ENCODE measurements at regions not wholly inside any gene's neighbourhood (a gene's known extent, or its start where the extent isn't known, plus 50 kb on each side); places are given as distances from the start of the nearest gene placed in this dataset.

DNA sequence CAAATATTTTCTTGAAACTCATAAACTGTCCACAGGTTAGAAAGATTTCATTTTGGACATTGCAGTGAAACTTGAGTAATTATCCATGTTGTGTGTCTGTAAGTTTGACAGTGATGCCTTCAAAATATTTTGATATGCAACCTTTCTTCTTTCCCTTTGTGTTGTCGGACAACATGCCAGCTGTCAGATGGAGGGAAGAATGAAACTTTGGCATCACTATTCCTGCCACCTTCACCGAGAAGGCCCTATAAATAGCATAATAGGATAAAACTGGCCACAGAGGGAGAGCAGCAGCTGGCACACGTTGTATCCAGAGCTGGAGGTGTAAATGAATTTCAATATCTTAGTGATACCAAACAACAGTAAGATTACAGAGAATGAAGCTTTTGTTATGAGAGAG is 436.7 kb upstream of the CFAP20DC start:
- TF ChIP-seq SUZ12 (IDR thresholded peaks at IDR 0.05) (no peak), BHLHE40 (IDR thresholded peaks at IDR 0.05; ENCODE audit: borderline replicate concordance) (no peak), FOXM1 (IDR thresholded peaks at IDR 0.05; ENCODE audit: borderline replicate concordance) (no peak), FOXK2 (IDR thresholded peaks at IDR 0.05) (no peak), SP1 (IDR thresholded peaks at IDR 0.05) (no peak), ELF4 (IDR thresholded peaks at IDR 0.05) (no peak), ARNT (IDR thresholded peaks at IDR 0.05) (no peak), TARDBP (IDR thresholded peaks at IDR 0.05) (no peak), ZNF384 (IDR thresholded peaks at IDR 0.05) (no peak), NFRKB (IDR thresholded peaks at IDR 0.05) (no peak)
- TF ChIP-seq, protein P1, sequence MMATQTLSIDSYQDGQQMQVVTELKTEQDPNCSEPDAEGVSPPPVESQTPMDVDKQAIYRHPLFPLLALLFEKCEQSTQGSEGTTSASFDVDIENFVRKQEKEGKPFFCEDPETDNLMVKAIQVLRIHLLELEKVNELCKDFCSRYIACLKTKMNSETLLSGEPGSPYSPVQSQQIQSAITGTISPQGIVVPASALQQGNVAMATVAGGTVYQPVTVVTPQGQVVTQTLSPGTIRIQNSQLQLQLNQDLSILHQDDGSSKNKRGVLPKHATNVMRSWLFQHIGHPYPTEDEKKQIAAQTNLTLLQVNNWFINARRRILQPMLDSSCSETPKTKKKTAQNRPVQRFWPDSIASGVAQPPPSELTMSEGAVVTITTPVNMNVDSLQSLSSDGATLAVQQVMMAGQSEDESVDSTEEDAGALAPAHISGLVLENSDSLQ (IDR thresholded peaks at IDR 0.05), result no peak
